Transverse colon (tissue), 4 donors: ENCODE measurements at regions not wholly inside any gene's neighbourhood (a gene's known extent, or its start where the extent isn't known, plus 50 kb on each side); places are given as distances from the start of the nearest gene placed in this dataset.

Experiments used
- DNase-seq: peaks from one replicate; pipeline ENCODE4 v3.0.0-alpha.2; 2019
- H3K27ac ChIP-seq, 4 donors: fragments of 200-600 bp; sonication (generic); 2 replicates each; pipeline ENCODE4 v1.5.1; 2016 to 2018; ENCODE audit warnings: inconsistent platforms in 4 of 4
- H3K27me3 ChIP-seq: fragments of 200-600 bp; sonication (generic); 2 replicates; pipeline ENCODE4 v1.5.1; 2017; ENCODE audit warnings: inconsistent platforms
- H3K36me3 ChIP-seq, 4 donors: fragments of 200-600 bp; sonication (generic); 2 replicates each; pipeline ENCODE4 v1.5.1; 2017 to 2019; ENCODE audit warnings: inconsistent platforms in 4 of 4
- H3K4me1 ChIP-seq, 4 donors: fragments of 200-600 bp; sonication (generic); 2 replicates each; pipeline ENCODE4 v1.5.1; 2017 to 2020; ENCODE audit warnings: inconsistent platforms in 4 of 4
- H3K4me3 ChIP-seq, 4 donors: fragments of 200-600 bp; sonication (generic); 1 replicate in 1 of 4; 2 replicates in 3 of 4; pipeline versions ENCODE4 v1.5.1 to v1.6.1; 2017 to 2019; ENCODE audit warnings: inconsistent platforms in 4 of 4
- H3K9me3 ChIP-seq, 2 donors: fragments of 200-600 bp; sonication (generic); 2 replicates each; pipeline ENCODE4 v1.5.1; 2017 to 2019; ENCODE audit warnings: inconsistent platforms in 2 of 2
- CTCF ChIP-seq, 5 experiments: fragments of 200-600 bp in 3 of 5; fragments of 450-650 bp in 2 of 5; sonication (generic) in 3 of 5; IDR thresholded peaks; 1 replicate in 2 of 5; 2 replicates in 3 of 5; pipeline ENCODE4 v1.5.1; 2016 to 2017; ENCODE audit warnings: antibody characterized with exemption in 5 of 5, inconsistent platforms in 3 of 5, mild to moderate bottlenecking in 2 of 5, moderate library complexity in 1 of 5
- EP300 ChIP-seq: sonication (generic); formaldehyde crosslinking; IDR thresholded peaks from one replicate; pipeline ENCODE4 v1.6.1; 2017; ENCODE audit warnings: antibody characterized with exemption, low read depth
- POLR2A ChIP-seq: fragments of 450-650 bp; IDR thresholded peaks from one replicate; pipeline ENCODE4 v1.6.1; 2016; ENCODE audit warnings: antibody characterized with exemption, mild to moderate bottlenecking, moderate library complexity
- POLR2AphosphoS5 ChIP-seq, 3 donors: sonication (generic); formaldehyde crosslinking; IDR thresholded peaks; one replicate each; pipeline ENCODE4 v1.6.1; 2016; ENCODE audit warnings: antibody characterized with exemption in 3 of 3
- WGBS, 2 donors: methylation state at CpG; one replicate each; pipeline ENCODE4 v1.1.5; 2018; ENCODE audit warnings: low coverage in 1 of 2; 5-methylcytosine and 5-hydroxymethylcytosine counted together
- in situ Hi-C, 4 donors: fragments of 200-750 bp; cut with MboI; loops; one replicate each; pipeline versions ENCODE4 v1.15.0 to v1.15.1; 2017; ENCODE audit warnings: low sequenced_read_pairs in 3 of 4, low pct_ligation_motif_present in 1 of 4, low pct_unique_long_range_greater_than_20kb in 1 of 4
- intact Hi-C: fragments of 100-400 bp; cut with DNase I; formaldehyde crosslinking; loops from one replicate; pipeline ENCODE4 v1.15.1; 2023; ENCODE audit warnings: low total_unique reads

GRCh38 chrX:143429131-143429530 is 88.1 kb downstream of the SPANXN3 start:
- no peak for TF ChIP-seq POLR2AphosphoS5 (IDR thresholded peaks at IDR 0.05)
- intact Hi-C loops (no loop called here), in situ Hi-C loops (no loop called here)
- Histone ChIP-seq H3K9me3 (no peaks in the 10 kb centered on the region), H3K27ac (no peak overlapping the region), H3K4me1 (no peaks in the 10 kb centered on the region), H3K36me3 (no peaks in the 10 kb centered on the region), H3K4me3 (no peak overlapping the region), H3K27me3 (no peaks in the 10 kb centered on the region)
- DNase-seq, result no peak
- WGBS, 2 donors, result 87 to 100% methylated on average over 2 to 5 of the region's 5 CpGs

DNA sequence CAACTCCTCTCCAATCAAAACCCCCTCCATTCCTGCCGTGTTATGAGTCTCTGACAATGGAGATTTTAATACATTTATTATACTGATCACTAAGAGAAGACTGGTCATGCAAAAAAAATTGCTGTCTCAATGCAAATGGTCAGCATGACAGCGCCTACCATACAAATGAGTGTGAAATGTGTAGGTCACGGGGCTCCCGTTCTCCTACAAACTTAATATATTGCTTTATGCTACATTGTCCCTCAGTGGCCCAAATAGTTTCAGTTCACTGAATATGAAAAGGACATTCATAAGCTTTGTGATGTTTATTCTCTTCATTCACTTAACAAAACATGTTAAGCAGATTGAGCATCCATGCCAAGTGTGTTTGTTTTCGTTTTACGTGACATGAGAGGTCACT is 116.1 kb downstream of the SPANXN3 start:
- Histone ChIP-seq H3K36me3 (no peaks in the 10 kb centered on the region), H3K27ac (no peak overlapping the region), H3K9me3 (no peaks in the 10 kb centered on the region), H3K4me1 (no peaks in the 10 kb centered on the region), H3K4me3 (no peak overlapping the region), H3K27me3 (no peaks in the 10 kb centered on the region)
- in situ Hi-C loops (no loop called here), intact Hi-C loops (no loop called here)
- no peak for DNase-seq
- no peak for TF ChIP-seq POLR2AphosphoS5 (IDR thresholded peaks at IDR 0.05)
- no peak for TF ChIP-seq EP300
- TF ChIP-seq POLR2A, result no peak
- no peak for TF ChIP-seq CTCF (IDR thresholded peaks at IDR 0.05)
- WGBS, 2 donors, result 78% methylated on average over 6 of the region's 6 CpGs; no CpG with 5 or more reads in 1 of the 2 donors

DNA sequence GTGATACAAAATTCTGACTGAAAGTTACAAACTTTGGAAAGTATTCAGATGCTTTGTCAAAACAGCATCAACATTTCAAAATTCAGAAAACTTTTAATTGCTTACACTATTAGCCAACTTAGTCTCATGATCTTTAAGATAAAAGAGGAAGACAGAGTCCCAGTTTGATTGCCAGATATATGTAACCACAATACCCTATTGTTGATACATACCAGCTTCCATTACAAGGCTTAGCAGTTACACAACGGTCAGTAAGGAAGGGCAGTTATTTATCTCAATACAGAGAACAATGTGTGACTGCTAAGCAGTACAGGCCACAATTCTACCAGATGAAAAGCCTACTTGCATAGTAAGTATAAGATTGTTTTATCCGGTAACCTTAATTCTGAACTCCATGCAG is 138.4 kb downstream of the SPANXN3 start:
- no peak overlapping the region for H3K27ac ChIP-seq
- TF ChIP-seq CTCF (IDR thresholded peaks at IDR 0.05) (no peak), POLR2A (no peak), POLR2AphosphoS5 (IDR thresholded peaks at IDR 0.05) (no peak), EP300 (no peak)
- no peak overlapping the region for H3K4me3 ChIP-seq
- H3K27me3 ChIP-seq, result no peaks in the 10 kb centered on the region
- in situ Hi-C loops (no loop called here), intact Hi-C loops (no loop called here)
- no peaks in the 10 kb centered on the region for H3K36me3 ChIP-seq
- no peaks in the 10 kb centered on the region for H3K4me1 ChIP-seq
- no peaks in the 10 kb centered on the region for H3K9me3 ChIP-seq
- no peak for DNase-seq
- 44 to 68% methylated on average over 1 to 2 of the region's 2 CpGs for WGBS, 2 donors

DNA sequence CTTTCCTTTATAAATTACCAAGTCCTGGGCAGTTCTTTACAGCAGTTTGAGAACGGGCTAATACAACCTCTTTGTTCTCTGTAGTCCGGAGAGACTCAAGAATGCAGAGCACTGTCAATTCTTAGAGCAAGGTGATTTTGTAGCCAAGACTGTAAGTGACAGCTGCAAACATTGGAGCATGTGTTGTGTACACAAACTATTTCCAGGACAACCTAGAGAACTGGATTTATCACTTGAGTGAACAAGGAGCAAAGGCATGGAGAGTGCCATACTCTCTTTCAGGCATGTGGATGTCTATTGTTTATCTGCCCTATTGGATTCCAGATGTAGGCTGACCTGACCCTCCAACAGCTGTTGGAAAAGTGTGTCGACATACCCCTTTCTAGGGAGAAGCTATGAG is 153.9 kb downstream of the SPANXN3 start:
- no peak overlapping the region for H3K4me3 ChIP-seq
- H3K27ac ChIP-seq, result no peak overlapping the region
- no peaks in the 10 kb centered on the region for H3K4me1 ChIP-seq
- H3K27me3 ChIP-seq, result no peaks in the 10 kb centered on the region
- DNase-seq, result no peak
- WGBS, 2 donors, result 57 to 80% methylated on average over 1 to 3 of the region's 3 CpGs
- intact Hi-C loops (no loop called here), in situ Hi-C loops (no loop called here)
- no peak for TF ChIP-seq EP300
- no peak for TF ChIP-seq POLR2A
- TF ChIP-seq CTCF (IDR thresholded peaks at IDR 0.05), result no peak
- no peak for TF ChIP-seq POLR2AphosphoS5 (IDR thresholded peaks at IDR 0.05)
- no peaks in the 10 kb centered on the region for H3K9me3 ChIP-seq
- no peaks in the 10 kb centered on the region for H3K36me3 ChIP-seq

DNA sequence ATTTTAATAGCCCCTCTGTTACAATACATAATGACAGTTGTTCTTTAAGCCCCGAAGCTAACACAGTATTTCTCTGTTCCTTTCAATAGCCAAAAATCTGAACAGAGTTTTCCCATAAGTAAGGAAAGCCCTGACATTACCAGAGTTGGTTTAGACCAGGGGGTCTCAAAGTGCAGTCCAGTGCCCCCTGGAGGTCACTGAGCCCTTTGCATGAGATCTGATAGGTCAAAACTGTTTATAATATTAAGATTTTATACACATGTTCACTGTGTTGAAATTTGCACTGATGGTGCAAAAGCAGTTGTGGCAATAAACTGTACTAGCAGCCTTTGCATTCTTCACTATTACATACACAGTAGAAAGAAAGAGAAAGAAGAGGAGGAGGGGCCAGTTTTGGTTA is 177.1 kb downstream of the SPANXN3 start:
- in situ Hi-C loops, result no loop called here
- Histone ChIP-seq H3K4me3 (no peak overlapping the region), H3K36me3 (no peaks in the 10 kb centered on the region), H3K9me3 (no peaks in the 10 kb centered on the region), H3K4me1 (no peaks in the 10 kb centered on the region), H3K27me3 (no peaks in the 10 kb centered on the region), H3K27ac (no peak overlapping the region)
- 80 to 84% methylated on average over 1 of the region's 1 CpG for WGBS, 2 donors
- no peak for TF ChIP-seq CTCF (IDR thresholded peaks at IDR 0.05)
- TF ChIP-seq POLR2A, result no peak
- TF ChIP-seq POLR2AphosphoS5 (IDR thresholded peaks at IDR 0.05), result no peak
- TF ChIP-seq EP300, result no peak
- intact Hi-C loops, result no loop called here
- DNase-seq, result no peak
